ENCODE measurements at regions not wholly inside any gene's neighbourhood (a gene's known extent, or its start where the extent isn't known, plus 50 kb on each side); places are given as distances from the start of the nearest gene placed in this dataset.

DNA sequence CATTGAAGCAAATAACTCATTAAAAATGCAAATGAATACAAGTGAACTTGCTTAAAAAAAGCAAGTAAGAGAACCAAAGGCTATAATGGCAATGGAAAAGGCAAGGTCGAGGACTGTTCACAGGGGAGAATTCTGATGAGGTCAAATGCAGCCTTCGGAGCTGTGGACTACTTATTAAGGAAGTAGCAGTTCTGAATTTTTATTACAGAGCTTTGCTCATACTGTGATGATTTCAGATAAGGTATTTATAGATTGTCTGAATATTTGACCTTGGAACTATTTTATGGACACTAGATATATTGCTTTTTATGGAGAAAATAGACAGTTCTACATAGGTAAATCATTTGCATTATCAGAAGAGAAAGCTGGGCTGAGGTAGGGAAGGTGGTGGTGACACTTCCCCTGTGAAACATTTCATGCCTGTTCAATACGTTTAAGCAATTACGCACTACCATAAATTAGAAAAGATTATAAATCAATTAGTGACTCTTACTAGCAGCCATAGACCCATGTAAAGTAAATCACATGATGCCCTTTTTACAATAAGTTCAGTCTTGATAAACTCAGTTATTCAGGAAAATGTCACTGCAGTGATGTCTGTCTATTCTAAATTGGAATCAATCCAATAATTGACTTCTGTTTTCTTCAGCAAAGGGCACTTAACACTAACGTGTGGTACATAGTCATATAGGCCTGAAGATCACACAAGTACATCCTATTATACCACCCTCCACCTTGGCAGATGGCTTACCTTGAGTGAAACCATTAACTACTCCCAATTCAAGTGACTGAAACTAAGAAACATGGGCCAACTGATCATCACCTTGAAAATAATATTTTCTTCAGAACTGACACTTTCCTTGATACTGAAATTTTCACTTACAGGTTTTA is 260.0 kb downstream of the KLF12 start:
- H3K9me3 ChIP-seq (replicated peaks in 1 of 3), result no peaks in the 10 kb centered on the region

DNA sequence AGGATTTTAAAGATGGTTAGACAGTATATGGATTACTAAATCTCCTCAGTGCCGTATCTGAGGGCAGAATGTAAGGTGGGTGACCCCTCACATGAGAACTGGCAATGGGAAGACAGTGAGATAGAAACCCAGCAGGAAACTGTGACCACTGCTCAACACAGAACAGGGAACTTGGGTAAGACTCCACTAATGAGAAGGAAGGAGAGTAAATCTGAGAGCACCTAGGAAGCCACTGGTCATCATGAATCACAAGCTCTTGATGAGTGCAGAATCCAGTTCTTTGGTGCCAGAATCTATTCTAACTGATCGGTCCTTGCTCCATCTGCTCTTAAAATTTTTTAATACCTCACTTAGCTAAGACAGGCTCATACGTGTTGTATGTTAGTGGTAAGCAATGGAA is 261.8 kb downstream of the KLF12 start:
- no peak overlapping the region for H3K4me3 ChIP-seq
- 78 to 95% (median 90%) methylated on average over 3 of the region's 3 CpGs for WGBS, 4 donors
- H3K27ac ChIP-seq, result no peak overlapping the region
- no peaks in the 10 kb centered on the region for H3K36me3 ChIP-seq (replicated peaks in 1 of 2)
- intact Hi-C loops (cut with DNase I), result no loop called here
- H3K27me3 ChIP-seq, result no peaks in the 10 kb centered on the region
- no peak for DNase-seq
- no peaks in the 10 kb centered on the region for H3K4me1 ChIP-seq (replicated peaks in 1 of 2)
- no peaks in the 10 kb centered on the region for H3K9me3 ChIP-seq (replicated peaks in 1 of 3)
- TF ChIP-seq, protein P1, sequence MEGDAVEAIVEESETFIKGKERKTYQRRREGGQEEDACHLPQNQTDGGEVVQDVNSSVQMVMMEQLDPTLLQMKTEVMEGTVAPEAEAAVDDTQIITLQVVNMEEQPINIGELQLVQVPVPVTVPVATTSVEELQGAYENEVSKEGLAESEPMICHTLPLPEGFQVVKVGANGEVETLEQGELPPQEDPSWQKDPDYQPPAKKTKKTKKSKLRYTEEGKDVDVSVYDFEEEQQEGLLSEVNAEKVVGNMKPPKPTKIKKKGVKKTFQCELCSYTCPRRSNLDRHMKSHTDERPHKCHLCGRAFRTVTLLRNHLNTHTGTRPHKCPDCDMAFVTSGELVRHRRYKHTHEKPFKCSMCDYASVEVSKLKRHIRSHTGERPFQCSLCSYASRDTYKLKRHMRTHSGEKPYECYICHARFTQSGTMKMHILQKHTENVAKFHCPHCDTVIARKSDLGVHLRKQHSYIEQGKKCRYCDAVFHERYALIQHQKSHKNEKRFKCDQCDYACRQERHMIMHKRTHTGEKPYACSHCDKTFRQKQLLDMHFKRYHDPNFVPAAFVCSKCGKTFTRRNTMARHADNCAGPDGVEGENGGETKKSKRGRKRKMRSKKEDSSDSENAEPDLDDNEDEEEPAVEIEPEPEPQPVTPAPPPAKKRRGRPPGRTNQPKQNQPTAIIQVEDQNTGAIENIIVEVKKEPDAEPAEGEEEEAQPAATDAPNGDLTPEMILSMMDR (IDR thresholded peaks at IDR 0.05), result no peak
- no peak for TF ChIP-seq POLR2A (IDR thresholded peaks at IDR 0.05)

More for the DNA sequence above, 260.0 kb downstream of the KLF12 start:
- no peak overlapping the region for H3K4me3 ChIP-seq
- WGBS, 4 donors, result 55 to 62% (median 59%) methylated on average over 5 of the region's 5 CpGs
- no peaks in the 10 kb centered on the region for H3K4me1 ChIP-seq (replicated peaks in 1 of 2)
- H3K27ac ChIP-seq, result no peak overlapping the region
- no peak for DNase-seq
- no peaks in the 10 kb centered on the region for H3K36me3 ChIP-seq (replicated peaks in 1 of 2)
- intact Hi-C loops (cut with DNase I), result no loop called here
- H3K27me3 ChIP-seq, result no peaks in the 10 kb centered on the region
- no peak for TF ChIP-seq POLR2A (IDR thresholded peaks at IDR 0.05)
- TF ChIP-seq, protein P1 (IDR thresholded peaks at IDR 0.05), result no peak

DNA sequence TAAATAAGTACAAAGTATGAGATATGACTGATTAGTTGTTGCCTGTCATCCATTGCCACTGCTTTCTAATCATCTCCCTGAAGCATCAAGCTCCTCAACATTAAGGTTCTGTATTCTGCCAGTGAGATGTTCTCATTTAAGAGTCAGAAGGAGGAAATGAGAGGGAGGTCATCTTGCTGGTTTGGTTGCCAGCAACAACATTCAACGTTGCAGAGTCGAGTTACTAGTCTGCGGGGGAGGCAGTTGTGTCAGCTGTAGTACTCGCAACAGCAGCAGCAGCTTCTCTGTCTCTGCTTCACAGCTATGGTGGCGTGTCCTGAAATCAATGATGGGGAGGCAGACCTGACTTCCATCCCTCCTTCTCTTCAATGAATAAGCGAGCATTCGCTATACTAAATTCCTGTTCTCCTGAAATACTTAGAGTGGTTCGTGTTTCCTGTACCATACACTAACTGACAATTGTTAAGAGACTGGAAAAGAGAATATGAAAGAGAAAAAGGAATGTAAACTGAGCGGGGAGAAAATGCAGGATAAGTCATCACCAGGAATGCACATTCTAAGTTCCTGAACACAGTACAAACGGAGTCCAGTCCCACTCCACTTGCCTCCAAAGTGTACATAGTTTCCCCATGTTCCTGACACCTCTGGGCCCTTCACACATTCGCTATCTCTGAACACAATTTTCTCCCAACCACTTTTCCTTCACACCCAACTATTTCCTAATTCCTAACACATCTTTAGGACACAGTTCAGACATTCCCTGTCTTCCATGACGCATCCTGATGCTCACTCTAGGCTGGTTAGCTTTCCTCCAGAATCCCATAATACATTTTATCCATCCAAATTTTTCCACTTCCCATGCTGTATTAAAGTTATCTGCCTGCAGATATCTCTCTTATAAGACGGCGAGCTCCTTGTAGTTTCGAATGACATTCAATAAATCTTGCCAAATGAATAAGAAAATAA is 263.0 kb downstream of the KLF12 start:
- Histone ChIP-seq H3K4me3 (no peak overlapping the region), H3K4me1 (replicated peaks in 1 of 2) (no peaks in the 10 kb centered on the region), H3K36me3 (replicated peaks in 1 of 2) (no peaks in the 10 kb centered on the region), H3K27me3 (no peaks in the 10 kb centered on the region), H3K9me3 (replicated peaks in 1 of 3) (no peaks in the 10 kb centered on the region), H3K27ac (no peak overlapping the region)
- WGBS, 4 donors, result 74 to 84% (median 80%) methylated on average over 15 of the region's 15 CpGs
- peak in 4 of 7 donors; percentile 13 to 55 (median 22) for DNase-seq
- TF ChIP-seq POLR2A (IDR thresholded peaks at IDR 0.05), result no peak
- TF ChIP-seq, protein P1 (IDR thresholded peaks at IDR 0.05), result no peak
- intact Hi-C loops (cut with DNase I), result no loop called here
